HCT116 (cell line): ENCODE measurements at regions not wholly inside any gene's neighbourhood (a gene's known extent, or its start where the extent isn't known, plus 50 kb on each side); places are given as distances from the start of the nearest gene placed in this dataset.

Source experiments
- ATAC-seq: fragments of 200-7000 bp; cut with Tn5 transposase; 2 replicates; pipeline ENCODE4 v1.9.1; 2020; ENCODE audit warnings: mild to moderate bottlenecking, moderate library complexity
- BruUV-seq: library from RNA; stranded (reverse); fragments of 400-500 nt; replicated peaks from 2 replicates; lab custom pipeline; 2021; lab: Mats Ljungman, UMichigan
- CTCF ChIA-PET: fragments of 300-600 bp; sonication (Branson Sonifier 250); formaldehyde crosslinking; loops from one replicate; lab custom pipeline; 2021; ENCODE audit warnings: antibody characterized with exemption; lab: Charles Lee
- POLR2A ChIA-PET: fragments of 300-600, 350-600 bp; sonication (Branson Sonifier 250); formaldehyde crosslinking; loops from one replicate; lab custom pipeline; 2021; ENCODE audit warnings: antibody characterized with exemption; lab: Charles Lee
- RAD21 ChIA-PET, 2 experiments: fragments of 300-600 bp; sonication (Branson Sonifier 250); formaldehyde crosslinking; loops; one replicate each; lab custom pipeline; 2023; ENCODE audit warnings: low total read pairs in 2 of 2; ENCODE audit not compliant: uncharacterized antibody in 2 of 2, unreplicated experiment in 2 of 2, low non-redundant PET in 1 of 2; lab: Charles Lee
- DNase-seq: peaks from one replicate; pipeline ENCODE4 v3.0.0-alpha.2; 2010; ENCODE audit warnings: low read depth, low spot score
- H2AFZ ChIP-seq: fragments of 200-600 bp; shearing (Covaris generic), sonication (generic); 2 replicates; pipeline ENCODE4 v1.6.1; 2017; ENCODE audit warnings: low read depth, mixed run types, mixed read lengths, antibody characterized with exemption, low read length; ENCODE audit not compliant: poor library complexity, severe bottlenecking
- H3K27ac ChIP-seq: 2 replicates; pipeline ENCODE4 v1.5.1; 2012; ENCODE audit warnings: low read depth, low read length
- H3K27me3 ChIP-seq: fragments of 200-600 bp; sonication (generic); 2 replicates; pipeline ENCODE4 v1.6.1; 2016; ENCODE audit warnings: mixed run types, low read length, mixed read lengths; ENCODE audit not compliant: insufficient read depth
- H3K36me3 ChIP-seq, 2 experiments: fragments of 200-500 bp in 1 of 2; fragments of 200-600 bp in 1 of 2; sonication (Bioruptor generic) in 1 of 2; sonication (generic) in 1 of 2; 2 replicates each; pipeline versions ENCODE4 v1.5.1 to v1.6.1; 2014 to 2016; ENCODE audit warnings: low read length in 2 of 2, inconsistent platforms in 1 of 2, mixed read lengths in 1 of 2, mixed run types in 1 of 2; ENCODE audit not compliant: insufficient read depth in 2 of 2, control insufficient read depth in 1 of 2
- H3K4me1 ChIP-seq, 2 experiments: fragments of 200-600 bp in 1 of 2; sonication (generic) in 1 of 2; 2 replicates each; pipeline versions ENCODE4 v1.5.1 to v1.6.1; 2012 to 2017; ENCODE audit warnings: low read length in 2 of 2, inconsistent platforms in 1 of 2, mild to moderate bottlenecking in 1 of 2, mixed read lengths in 1 of 2, mixed run types in 1 of 2, moderate library complexity in 1 of 2; ENCODE audit not compliant: insufficient read depth in 2 of 2, control insufficient read depth in 1 of 2
- H3K4me2 ChIP-seq: fragments of 200-600 bp; sonication (generic); 2 replicates; pipeline ENCODE4 v1.6.1; 2017; ENCODE audit warnings: mixed run types, low read length, mixed read lengths
- H3K4me3 ChIP-seq, 2 experiments: fragments of 200-600 bp in 1 of 2; sonication (generic) in 1 of 2; replicated peaks in 1 of 2; 2 replicates each; pipeline ENCODE4 v1.5.1; 2011 to 2016; ENCODE audit warnings: low read length in 2 of 2, control low read depth in 1 of 2, low read depth in 1 of 2, mild to moderate bottlenecking in 1 of 2, mixed read lengths in 1 of 2, mixed run types in 1 of 2
- H3K79me2 ChIP-seq: fragments of 200-600 bp; sonication (generic); 2 replicates; pipeline ENCODE4 v1.6.1; 2017; ENCODE audit warnings: mild to moderate bottlenecking, mixed run types, low read length, moderate library complexity, mixed read lengths; ENCODE audit not compliant: insufficient read depth
- H3K9ac ChIP-seq: fragments of 200-600 bp; sonication (generic); 2 replicates; pipeline ENCODE4 v1.6.1; 2016; ENCODE audit warnings: low read length, mixed read lengths
- H3K9me2 ChIP-seq: fragments of 200-600 bp; sonication (generic), shearing (Covaris generic); 2 replicates; pipeline ENCODE4 v1.6.1; 2017; ENCODE audit warnings: mixed run types, mild to moderate bottlenecking, moderate library complexity; ENCODE audit not compliant: insufficient read depth
- H3K9me3 ChIP-seq, 2 experiments: fragments of 200-500 bp in 1 of 2; fragments of 200-600 bp in 1 of 2; sonication (Bioruptor generic) in 1 of 2; sonication (generic) in 1 of 2; 2 replicates each; pipeline ENCODE4 v1.6.1; 2014 to 2017; ENCODE audit warnings: low read length in 2 of 2, mixed read lengths in 2 of 2, inconsistent platforms in 1 of 2, low read depth in 1 of 2, mild to moderate bottlenecking in 1 of 2, mixed run types in 1 of 2, moderate library complexity in 1 of 2; ENCODE audit not compliant: control insufficient read depth in 1 of 2, insufficient read depth in 1 of 2
- H4K20me1 ChIP-seq: fragments of 200-600 bp; sonication (generic), shearing (Covaris generic); 2 replicates; pipeline ENCODE4 v1.6.1; 2017; ENCODE audit warnings: mixed run types, mild to moderate bottlenecking, moderate library complexity; ENCODE audit not compliant: insufficient read depth
- CTCF ChIP-seq, 3 experiments: fragments of 200-600 bp in 1 of 3; sonication (generic) in 1 of 3; IDR thresholded peaks in 2 of 3; conservative IDR thresholded peaks in 1 of 3; 2 replicates each; pipeline ENCODE4 v1.5.1; 2012 to 2017; ENCODE audit warnings: low read depth in 2 of 3, low read length in 2 of 3, antibody characterized with exemption in 1 of 3, borderline replicate concordance in 1 of 3, control low read depth in 1 of 3, mild to moderate bottlenecking in 1 of 3, mixed read lengths in 1 of 3, mixed run types in 1 of 3, moderate library complexity in 1 of 3; ENCODE audit not compliant: insufficient read depth in 1 of 3
- ELF1 ChIP-seq: IDR thresholded peaks from 2 replicates; pipeline ENCODE4 v1.6.1; 2012; ENCODE audit warnings: low read depth, borderline replicate concordance
- EZH2 ChIP-seq: fragments of 200-600 bp; sonication (generic); IDR thresholded peaks from 2 replicates; pipeline ENCODE4 v1.6.1; 2017; ENCODE audit warnings: antibody characterized with exemption, mixed run types
- EZH2phosphoT487 ChIP-seq: fragments of 200-600 bp; IDR thresholded peaks from 2 replicates; pipeline ENCODE4 v1.6.1; 2018; ENCODE audit warnings: antibody characterized with exemption, borderline replicate concordance
- MAX ChIP-seq: IDR thresholded peaks from 2 replicates; pipeline ENCODE4 v1.6.1; 2012
- POLR2AphosphoS5 ChIP-seq: IDR thresholded peaks from 2 replicates; pipeline ENCODE4 v1.6.1; 2011; ENCODE audit warnings: mild to moderate bottlenecking, low read depth, low read length, moderate library complexity
- RAD21 ChIP-seq: IDR thresholded peaks from 2 replicates; pipeline ENCODE4 v1.6.1; 2012; ENCODE audit warnings: low read depth, mild to moderate bottlenecking
- SIN3A ChIP-seq: IDR thresholded peaks from 2 replicates; pipeline ENCODE4 v1.6.1; 2012; ENCODE audit warnings: low read depth
- SRF ChIP-seq: IDR thresholded peaks from 2 replicates; pipeline ENCODE4 v1.6.1; 2012; ENCODE audit warnings: low read depth
- TCF7L2 ChIP-seq: IDR thresholded peaks from 2 replicates; pipeline ENCODE4 v1.7.0; 2011; ENCODE audit warnings: borderline replicate concordance, inconsistent platforms; ENCODE audit not compliant: insufficient read depth, insufficient read length; ENCODE audit errors: extremely low read depth
- ZFX ChIP-seq: fragments of 450-650 bp; IDR thresholded peaks from 2 replicates; pipeline ENCODE4 v1.6.1; 2017
- ZNF274 ChIP-seq: fragments of 200-500 bp; sonication (Bioruptor generic); IDR thresholded peaks from 2 replicates; pipeline ENCODE4 v1.6.1; 2014; ENCODE audit warnings: mild to moderate bottlenecking, low read depth, low read length, inconsistent platforms
- intact Hi-C: fragments of 100-400 bp; cut with micrococcal nuclease; formaldehyde crosslinking; loops from 2 replicates; pipeline ENCODE4 v1.10.0; 2022

- H3K27me3 ChIP-seq, result no peaks in the 10 kb centered on the region
- intact Hi-C loops, result no loop called here
- no peaks in the 10 kb centered on the region for H3K36me3 ChIP-seq
- no peaks in the 10 kb centered on the region for H3K4me1 ChIP-seq
- DNase-seq (no peak), ATAC-seq (no peak)
- no peak overlapping the region for H3K27ac ChIP-seq
- no TSS peak for BruUV-seq
- no peaks in the 10 kb centered on the region for H4K20me1 ChIP-seq
- no peaks in the 10 kb centered on the region for H3K9me2 ChIP-seq
- CTCF ChIA-PET, result no interaction called here
- no peaks in the 10 kb centered on the region for H3K79me2 ChIP-seq
- no peak overlapping the region for H3K9ac ChIP-seq
- POLR2A ChIA-PET, result no interaction called here
- no peaks in the 10 kb centered on the region for H3K9me3 ChIP-seq
- no peak overlapping the region for H2AFZ ChIP-seq
- H3K4me3 ChIP-seq, result no peak overlapping the region
- peak; percentile 28; the same call in 1 of the 2 replicates for TF ChIP-seq RAD21
- peak in 2 of 3 experiments; percentile 46 to 57; a peak in 4 of 6 replicates for TF ChIP-seq CTCF (IDR thresholded peaks at IDR 0.05 in 2 of 3, conservative IDR thresholded peaks at IDR 0.05 in 1 of 3; ENCODE audit: borderline replicate concordance in 1 of 3, insufficient read depth in 1 of 3, low read depth in 2 of 3, low read length in 2 of 3)
- TF ChIP-seq SRF, result no peak
- no peak for TF ChIP-seq ELF1
- TF ChIP-seq EZH2phosphoT487, result no peak
- no peak for TF ChIP-seq POLR2AphosphoS5
- no peak for TF ChIP-seq SIN3A
- RAD21 ChIA-PET, result no interaction called here
- H3K4me2 ChIP-seq, result no peak overlapping the region
Measured at GRCh38 chr5:143957455-143957854, 145.5 kb downstream of the HMHB1 start.

GRCh38 chr5:143962201-143962600 is 150.2 kb downstream of the HMHB1 start:
- H2AFZ ChIP-seq, result no peak overlapping the region
- BruUV-seq, result no TSS peak
- RAD21 ChIA-PET, result no interaction called here
- H3K79me2 ChIP-seq, result no peaks in the 10 kb centered on the region
- no peaks in the 10 kb centered on the region for H3K9me3 ChIP-seq
- no peak overlapping the region for H3K4me3 ChIP-seq
- H3K9me2 ChIP-seq, result no peaks in the 10 kb centered on the region
- CTCF ChIA-PET, result no interaction called here
- no peaks in the 10 kb centered on the region for H4K20me1 ChIP-seq
- intact Hi-C loops, result no loop called here
- no peak for DNase-seq
- H3K27me3 ChIP-seq, result no peaks in the 10 kb centered on the region
- POLR2A ChIA-PET, result no interaction called here
- no peaks in the 10 kb centered on the region for H3K36me3 ChIP-seq
- H3K4me1 ChIP-seq, result no peaks in the 10 kb centered on the region
- no peak for TF ChIP-seq EZH2
- TF ChIP-seq ZFX, result no peak
- no peak for TF ChIP-seq ZNF274
- TF ChIP-seq MAX, result no peak
- no peak for TF ChIP-seq TCF7L2
- TF ChIP-seq SRF, result no peak
- TF ChIP-seq, all 23 proteins: peak for 0
- H3K9ac ChIP-seq, result no peak overlapping the region
- ATAC-seq, result no peak
- H3K4me2 ChIP-seq, result no peak overlapping the region
- no peak overlapping the region for H3K27ac ChIP-seq
